ENCODE measurements at regions not wholly inside any gene's neighbourhood (a gene's known extent, or its start where the extent isn't known, plus 50 kb on each side); places are given as distances from the start of the nearest gene placed in this dataset.

GRCh38 chr10:1855911-1856310 lies 118.6 kb upstream of the ADARB2 start:
- DNase-seq (ENCODE audit: low spot score), result no peak
- FAIRE-seq, result no peak

DNA sequence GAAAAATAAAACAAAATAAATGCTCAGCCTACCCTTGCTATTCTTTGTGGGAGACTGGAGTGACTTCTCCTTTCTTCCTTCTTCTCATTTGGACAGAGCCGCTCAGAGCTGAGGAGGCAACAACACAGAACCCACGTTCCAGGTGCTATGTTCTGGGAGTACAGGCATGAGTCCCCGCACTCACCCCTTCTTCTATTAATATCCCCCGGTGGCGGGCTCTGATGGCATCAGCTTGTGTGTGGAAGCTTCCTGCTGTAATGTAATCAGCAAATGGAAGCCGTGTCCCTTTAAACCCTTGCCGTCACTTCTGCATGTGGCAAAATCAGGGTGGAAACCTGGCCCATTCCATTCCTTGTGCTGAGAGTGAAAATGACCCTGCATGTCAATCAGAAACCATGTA lies 116.9 kb upstream of the ADARB2 start:
- no peak for FAIRE-seq
- DNase-seq (ENCODE audit: low spot score), result no peak

GRCh38 chr10:1853801-1854200 lies 116.5 kb upstream of the ADARB2 start:
- FAIRE-seq, result no peak

DNA sequence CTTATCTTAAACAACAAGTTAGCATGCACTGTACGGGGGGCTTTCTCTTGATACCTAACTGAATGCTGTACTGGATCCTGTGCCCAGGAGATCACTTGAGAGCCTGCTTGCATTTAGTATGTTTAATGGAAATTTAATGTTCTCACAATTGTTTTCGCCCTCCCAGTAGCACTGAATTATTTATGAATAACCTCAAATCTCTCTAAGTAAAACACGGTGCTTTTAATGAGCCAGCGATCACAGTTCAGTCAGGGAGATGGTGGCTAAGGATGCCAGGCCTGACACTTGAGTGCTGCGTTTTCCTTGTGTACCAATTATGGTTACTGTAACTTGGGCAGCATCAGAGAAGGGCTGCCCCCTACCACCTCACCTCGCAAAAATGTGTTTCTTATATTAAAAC lies 115.5 kb upstream of the ADARB2 start:
- FAIRE-seq (no peak), DNase-seq (ENCODE audit: low spot score) (no peak)

More at GRCh38 chr10:1853801-1854200, 116.5 kb upstream of the ADARB2 start:
- no peak for DNase-seq (ENCODE audit: low spot score)

DNA sequence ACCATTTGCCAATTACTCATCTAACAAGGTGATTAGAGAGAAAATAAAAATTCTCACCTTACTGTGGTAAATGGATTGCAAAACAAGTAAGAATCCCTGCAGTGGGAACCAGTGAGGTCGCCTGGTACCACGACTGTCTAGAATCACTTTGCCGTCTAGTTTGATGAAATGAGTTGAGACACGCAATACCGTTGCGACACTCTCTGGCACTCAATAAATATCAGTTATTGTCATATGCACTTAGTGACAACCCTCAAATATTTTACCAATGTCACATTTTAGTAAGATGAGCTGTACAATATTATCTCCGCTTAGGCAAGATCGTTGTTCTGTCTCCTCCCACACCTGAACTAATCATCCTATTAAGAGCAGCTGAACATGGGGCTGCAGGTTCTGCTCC lies 114.4 kb upstream of the ADARB2 start:
- FAIRE-seq (no peak), DNase-seq (ENCODE audit: low spot score) (no peak)

DNA sequence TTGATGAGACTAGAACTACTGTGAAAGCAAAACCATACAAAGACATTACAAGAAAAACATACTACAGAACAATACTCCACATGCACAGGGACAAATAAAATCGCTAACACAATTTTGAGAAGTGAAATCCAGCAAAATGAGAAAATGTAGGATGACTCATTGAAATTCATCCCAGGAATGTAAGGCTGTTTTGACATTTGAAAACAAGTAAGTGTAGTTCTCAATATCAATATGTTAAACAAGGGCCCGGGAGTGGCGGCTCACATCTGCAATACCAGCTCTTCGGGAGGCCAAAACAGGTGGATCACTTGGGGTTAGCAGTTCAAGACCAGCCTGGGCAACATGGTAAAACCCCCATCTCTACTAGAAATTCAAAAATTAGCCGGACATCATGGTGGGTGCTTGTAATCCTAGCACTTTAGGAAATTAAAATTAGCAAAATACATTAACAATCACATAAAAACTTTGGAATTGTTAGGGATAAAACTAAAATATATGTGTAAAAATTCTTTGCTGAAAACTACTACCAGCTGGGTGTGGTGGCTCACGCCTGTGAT lies 113.7 kb upstream of the ADARB2 start:
- FAIRE-seq (no peak), DNase-seq (ENCODE audit: low spot score) (peak; percentile 1)

DNA sequence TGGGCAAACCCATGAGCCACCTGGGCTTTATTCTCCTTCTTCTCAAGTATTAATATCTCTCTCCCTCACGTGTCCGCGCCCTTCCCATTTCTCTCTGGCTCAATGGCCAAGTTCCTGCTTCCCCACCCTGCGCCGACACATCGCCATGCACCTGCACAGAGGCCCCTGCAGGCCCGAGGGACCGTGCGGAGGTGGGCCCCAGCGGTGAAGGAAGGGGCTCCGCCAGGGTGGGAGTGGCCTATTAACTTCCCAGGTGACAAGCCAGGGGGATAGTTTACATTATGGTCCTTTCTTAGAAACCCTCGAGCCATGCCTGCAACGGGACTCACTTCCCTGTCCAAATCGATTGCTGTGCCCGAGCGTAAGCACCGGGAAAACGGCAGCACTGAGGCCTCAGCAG lies 110.0 kb upstream of the ADARB2 start:
- DNase-seq (ENCODE audit: low spot score), result no peak
- FAIRE-seq, result no peak

DNA sequence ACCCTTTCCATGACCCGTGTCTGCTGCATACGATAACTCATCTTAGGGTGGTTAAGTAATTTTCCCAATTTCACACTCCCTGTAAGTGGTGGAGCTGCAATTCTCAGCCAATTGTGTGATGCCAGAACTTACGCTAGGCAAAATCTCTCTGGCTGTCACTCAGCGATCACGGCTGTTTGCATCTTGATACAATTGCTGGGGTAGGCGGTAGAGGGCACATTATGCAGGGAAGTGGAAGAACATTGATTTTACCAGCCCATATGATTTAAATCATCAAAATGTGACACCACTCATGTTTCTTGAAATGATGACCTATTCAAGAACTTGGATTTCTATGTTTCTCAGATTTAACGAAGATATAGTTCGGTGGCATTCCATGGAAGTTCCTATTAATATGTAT lies 108.7 kb upstream of the ADARB2 start:
- DNase-seq (ENCODE audit: low spot score), result no peak
- no peak for FAIRE-seq

DNA sequence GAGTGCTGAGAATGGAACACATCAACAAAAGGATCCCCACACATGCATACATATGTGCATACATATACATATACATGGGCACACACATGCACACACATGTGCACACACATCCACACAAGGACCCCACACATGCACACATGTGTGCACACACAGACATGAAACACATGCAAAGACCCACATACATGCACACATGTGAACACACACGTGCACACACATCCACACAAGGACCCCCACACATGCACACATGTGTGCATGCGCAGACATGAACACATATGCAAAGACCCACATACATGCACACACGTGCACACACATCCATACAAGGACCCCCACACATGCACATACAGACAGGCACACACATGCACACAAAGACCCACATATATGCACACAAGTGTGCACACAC lies 104.4 kb upstream of the ADARB2 start:
- FAIRE-seq, result no peak
- DNase-seq (ENCODE audit: low spot score), result no peak

GRCh38 chr10:1829712-1830111 lies 92.4 kb upstream of the ADARB2 start:
- no peak for DNase-seq (ENCODE audit: low spot score)
- no peak for FAIRE-seq

DNA sequence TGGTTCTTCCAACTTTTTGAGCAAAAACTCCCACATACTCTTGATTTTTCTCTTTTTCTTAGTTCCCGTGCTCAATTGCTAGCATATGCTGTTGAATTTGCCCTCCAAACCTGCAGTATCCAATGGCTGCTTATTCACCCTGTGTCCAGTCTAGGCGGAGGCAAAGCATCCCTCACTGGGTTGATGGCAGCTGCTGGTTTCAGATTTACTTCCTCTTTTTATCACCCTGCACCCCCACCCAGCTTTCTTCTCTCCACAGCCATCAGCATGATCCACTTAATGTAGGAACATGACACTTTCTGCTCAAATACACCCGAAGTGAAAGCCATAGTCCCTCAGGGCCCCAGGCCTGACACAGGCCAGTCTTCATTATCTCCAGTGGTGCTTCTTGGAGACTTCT lies 87.6 kb upstream of the ADARB2 start:
- FAIRE-seq, result no peak
- DNase-seq (ENCODE audit: low spot score), result no peak

DNA sequence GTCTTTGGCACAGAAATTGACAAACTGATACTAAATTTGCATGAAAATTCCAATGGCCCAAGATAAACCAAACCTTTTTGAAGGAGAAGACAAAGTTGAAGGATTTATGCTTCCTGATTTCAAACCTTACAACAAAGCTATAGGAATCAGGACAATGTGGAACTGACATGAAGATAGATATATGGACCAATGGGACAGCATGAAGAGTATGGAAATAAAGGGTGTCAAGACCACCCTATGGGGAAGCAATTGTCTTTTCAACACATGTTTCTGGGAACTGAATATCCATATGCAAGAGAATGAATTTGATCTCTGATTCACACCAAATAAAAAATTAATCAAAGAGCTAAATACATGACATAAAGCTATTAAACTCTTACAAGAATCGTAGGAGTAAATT lies 77.2 kb upstream of the ADARB2 start:
- DNase-seq (ENCODE audit: low spot score), result no peak
- FAIRE-seq, result no peak

DNA sequence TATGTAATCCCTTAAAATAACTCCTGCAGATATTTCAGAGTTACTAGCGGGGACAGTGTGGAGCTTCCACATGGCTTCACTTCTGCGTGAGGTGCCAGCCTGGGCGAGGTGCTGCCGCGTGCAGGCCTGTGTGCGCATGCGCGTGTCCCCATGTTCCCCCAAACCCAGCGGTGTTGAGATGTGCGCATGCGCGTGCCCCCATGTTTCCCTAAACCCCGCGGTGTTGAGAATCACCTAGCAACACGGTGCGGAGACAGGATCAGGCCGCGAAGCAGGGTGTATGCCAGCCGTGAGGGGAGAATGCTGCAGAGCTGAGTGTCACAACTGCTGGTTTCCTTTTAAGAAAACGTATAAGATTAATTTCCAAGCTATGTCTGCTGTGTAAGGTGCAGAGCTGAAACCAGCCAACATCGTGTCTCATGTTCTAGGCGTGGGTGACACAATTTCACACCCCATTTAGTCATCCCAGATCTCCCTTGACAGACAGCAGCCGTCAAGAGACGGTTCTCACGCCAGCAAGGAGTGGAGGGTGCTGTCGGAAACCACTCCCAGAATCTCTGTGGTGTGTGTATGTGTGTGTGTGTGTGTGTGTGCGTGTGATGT lies 71.9 kb upstream of the ADARB2 start:
- DNase-seq (ENCODE audit: low spot score) (peak; percentile 74), FAIRE-seq (no peak)

GRCh38 chr10:1807924-1808323 lies 70.6 kb upstream of the ADARB2 start:
- FAIRE-seq, result no peak

DNA sequence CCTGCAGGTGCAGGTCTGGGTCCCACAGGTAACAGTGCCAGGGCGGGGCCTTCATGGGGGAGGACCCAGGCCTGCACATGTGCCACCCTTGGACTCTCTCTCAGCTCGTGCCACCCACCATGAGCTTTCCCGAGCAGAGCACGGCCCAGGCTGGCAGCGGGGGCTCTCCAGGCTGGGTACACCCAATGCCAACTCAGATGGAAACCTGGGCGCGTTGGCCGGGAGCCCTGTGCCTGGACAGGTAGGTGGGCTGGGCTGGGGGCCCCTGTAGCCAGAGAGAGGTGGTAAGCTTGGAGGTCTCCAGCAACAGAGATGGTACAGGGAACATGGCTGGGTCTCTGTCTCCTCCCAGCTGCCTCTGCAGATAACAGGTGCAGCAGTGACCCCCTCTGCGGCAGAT lies 69.9 kb upstream of the ADARB2 start:
- DNase-seq (ENCODE audit: low spot score) (no peak), FAIRE-seq (no peak)

More at GRCh38 chr10:1807924-1808323, 70.6 kb upstream of the ADARB2 start:
- no peak for DNase-seq (ENCODE audit: low spot score)

DNA sequence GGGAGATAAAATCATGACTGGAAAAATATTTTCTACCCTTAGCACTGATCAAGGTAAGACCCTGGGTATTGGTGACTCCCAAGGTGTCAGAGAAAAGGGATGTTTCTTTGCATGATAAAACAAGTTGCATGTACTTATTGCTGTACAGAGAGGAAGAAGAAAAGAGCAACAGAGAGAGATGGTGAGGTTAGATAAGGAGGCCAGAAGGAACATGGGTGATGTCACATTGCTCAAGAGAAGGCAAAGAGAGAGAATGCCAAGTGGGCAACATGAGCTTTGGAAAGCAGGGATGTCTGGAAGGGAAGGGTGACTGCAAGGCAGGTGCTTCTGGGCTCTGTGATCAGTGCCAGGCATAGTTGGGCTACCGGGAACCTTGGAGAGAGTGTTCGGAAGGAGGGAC lies 65.1 kb upstream of the ADARB2 start:
- DNase-seq (ENCODE audit: low spot score) (no peak), FAIRE-seq (no peak)

GRCh38 chr10:1788401-1788800 lies 51.1 kb upstream of the ADARB2 start:
- FAIRE-seq, result no peak
- DNase-seq (ENCODE audit: low spot score), result no peak

Measured in urothelium cell line (cell line).